Activated CD4-positive, alpha-beta T cell treated with anti-CD3 and anti-CD28 coated beads, Interleukin-10, Interleukin-2, amounts not matched to agents 100 ng/mL and 50 ng/mL, durations not matched to agents 16 hours and 8 hours (primary cell): ENCODE measurements at regions not wholly inside any gene's neighbourhood (a gene's known extent, or its start where the extent isn't known, plus 50 kb on each side); places are given as distances from the start of the nearest gene placed in this dataset.
"Not testable (repeated sequence)": the region's sequence is repeated elsewhere in the genome, so short reads cannot be mapped to it uniquely, and the experiment has no call there.

ENCODE experiments used
- DNase-seq: peaks from one replicate; pipeline ENCODE4 v3.0.0-alpha.2; 2020

- no peak for DNase-seq
Observed at GRCh38 chr5:118146824-118147223, 841.5 kb downstream of the DTWD2 start.

GRCh38 chr5:118144540-118144939 lies 843.8 kb downstream of the DTWD2 start:
- no peak for DNase-seq

- DNase-seq, result no peak
Observed at GRCh38 chr5:118139361-118139760, 849.0 kb downstream of the DTWD2 start.

GRCh38 chr5:118126159-118126558 lies 862.2 kb downstream of the DTWD2 start:
- DNase-seq, result peak; percentile 27

GRCh38 chr5:118125687-118126086 lies 862.7 kb downstream of the DTWD2 start:
- DNase-seq, result no peak

DNA sequence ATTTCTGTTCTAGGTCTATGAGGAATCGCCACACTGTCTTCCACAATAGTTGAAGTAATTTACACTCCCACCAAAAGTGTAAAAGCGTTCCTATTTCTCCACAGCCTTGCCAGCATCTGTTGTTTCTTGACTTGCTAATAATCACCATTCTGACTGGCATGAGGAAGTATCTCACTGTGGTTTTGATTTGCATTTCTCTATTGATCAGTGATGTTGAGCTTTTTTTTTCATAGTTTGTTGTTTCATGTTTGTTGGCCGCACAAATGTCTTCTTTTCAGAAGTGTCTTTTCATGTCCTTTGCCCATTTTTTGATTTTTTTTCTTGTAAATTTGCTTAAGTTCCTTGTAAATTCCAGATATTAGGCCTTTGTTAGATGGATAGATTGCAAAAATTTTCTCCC lies 867.1 kb downstream of the DTWD2 start:
- DNase-seq, result no peak

DNA sequence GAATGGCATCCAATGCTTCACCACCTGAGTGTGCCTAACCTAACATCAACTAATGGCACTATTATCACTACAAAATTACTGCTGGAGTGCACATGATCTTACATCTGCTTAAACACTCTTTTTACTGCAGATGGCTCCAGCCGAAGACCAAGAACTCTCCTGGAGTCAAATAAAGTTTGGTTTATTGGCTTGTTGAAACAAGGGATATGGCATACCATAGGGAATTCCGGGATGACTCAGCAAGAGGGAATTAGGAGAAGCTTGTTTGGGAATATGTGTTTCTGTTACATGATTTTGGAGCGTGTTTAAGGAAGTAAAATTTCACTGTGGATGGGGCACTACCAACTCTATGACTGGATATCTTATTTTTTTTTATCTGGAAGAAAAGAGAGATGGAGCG lies 872.6 kb downstream of the DTWD2 start:
- no peak for DNase-seq

- no peak for DNase-seq
Observed at GRCh38 chr5:118111956-118112355, 876.4 kb downstream of the DTWD2 start.

- not testable (repeated sequence) for DNase-seq
Observed at GRCh38 chr5:118107246-118107645, 881.1 kb downstream of the DTWD2 start.

GRCh38 chr5:118098716-118099115 lies 889.6 kb downstream of the DTWD2 start:
- DNase-seq, result no peak

DNA sequence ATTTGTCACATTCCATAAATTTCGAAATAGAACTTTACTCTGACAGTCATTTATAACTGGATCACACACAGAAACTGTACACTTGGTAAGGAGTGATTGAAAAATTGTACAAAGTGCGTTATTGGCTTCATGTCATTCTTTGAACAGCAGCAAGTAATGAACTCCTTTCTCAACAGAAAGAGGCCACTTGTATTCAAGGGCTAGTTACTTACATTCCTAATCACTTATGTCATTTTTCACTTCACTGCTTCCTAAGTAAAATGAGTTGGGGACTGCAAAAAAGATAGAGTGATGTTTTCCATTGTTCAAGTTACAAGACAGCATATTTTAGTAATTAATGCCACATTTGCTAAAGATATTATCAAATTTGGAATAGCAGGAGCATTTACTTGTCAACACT lies 893.2 kb downstream of the DTWD2 start:
- DNase-seq, result no peak

DNA sequence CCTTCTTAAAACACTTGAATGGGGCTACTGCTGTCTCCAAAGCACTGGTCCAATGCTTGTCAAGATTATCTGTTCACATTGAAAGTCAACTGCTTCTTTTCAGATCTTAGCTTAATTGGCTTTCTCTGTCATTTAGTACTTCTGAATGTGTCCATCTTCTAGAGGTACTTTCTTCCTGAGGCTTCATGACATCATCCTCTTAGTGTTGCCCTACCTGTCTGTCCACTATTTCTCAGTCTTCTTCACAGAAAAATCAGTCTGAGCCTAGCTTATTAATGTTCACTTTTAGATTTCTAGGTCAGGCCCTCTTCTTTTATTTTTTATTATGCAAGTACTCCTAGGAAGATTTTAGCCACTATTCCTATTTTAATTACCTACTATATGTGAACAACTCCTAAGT lies 899.9 kb downstream of the DTWD2 start:
- DNase-seq, result no peak

- no peak for DNase-seq
Observed at GRCh38 chr5:118076490-118076889, 911.9 kb downstream of the DTWD2 start.

- no peak for DNase-seq
Observed at GRCh38 chr5:118070041-118070440, 918.3 kb downstream of the DTWD2 start.

- DNase-seq, result no peak
Observed at GRCh38 chr5:118069452-118069851, 918.9 kb downstream of the DTWD2 start.

- no peak for DNase-seq
Observed at GRCh38 chr5:118068886-118069285, 919.5 kb downstream of the DTWD2 start.

DNA sequence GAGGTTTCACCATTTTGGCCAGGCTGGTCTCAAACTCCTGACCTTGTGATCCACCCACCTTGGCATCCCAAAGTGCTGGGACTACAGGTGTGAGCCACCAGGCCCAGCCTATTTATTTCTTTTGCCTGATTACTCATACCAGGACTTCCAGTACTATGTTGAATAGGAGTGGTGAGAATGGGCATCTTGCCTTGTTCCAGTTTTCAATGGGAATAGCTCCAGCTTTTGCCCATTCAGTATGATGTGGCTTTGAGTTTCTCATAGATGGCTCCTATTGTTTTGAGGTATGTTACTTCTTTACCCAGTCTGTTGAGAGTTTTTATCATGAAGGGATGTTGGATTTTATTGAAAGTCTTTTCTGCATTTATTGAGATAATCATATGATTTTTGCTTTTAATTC lies 924.5 kb downstream of the DTWD2 start:
- not testable (repeated sequence) for DNase-seq

GRCh38 chr5:118060833-118061232 lies 927.5 kb downstream of the DTWD2 start:
- no peak for DNase-seq

DNA sequence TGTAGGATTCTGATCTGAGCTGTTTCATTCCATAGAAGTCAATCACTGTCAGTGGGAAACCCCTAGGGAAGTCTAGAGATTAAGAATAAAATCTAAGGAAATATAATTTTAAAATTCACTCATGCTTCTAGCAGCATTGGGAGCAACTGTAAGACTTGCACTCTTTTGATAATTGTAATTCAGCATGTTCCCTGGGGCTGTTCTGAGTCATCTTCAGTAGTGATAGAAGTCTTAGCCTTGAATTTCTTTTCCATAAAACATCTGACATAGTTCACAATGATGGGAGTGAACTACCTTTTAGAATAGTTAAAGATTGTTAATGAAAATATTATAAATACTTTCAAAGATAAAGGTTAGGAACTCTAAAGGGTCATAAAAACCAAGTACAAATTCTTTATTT lies 935.8 kb downstream of the DTWD2 start:
- no peak for DNase-seq

- no peak for DNase-seq
Observed at GRCh38 chr5:118044169-118044568, 944.2 kb downstream of the DTWD2 start.

GRCh38 chr5:118043531-118043930 lies 944.8 kb downstream of the DTWD2 start:
- DNase-seq, result no peak

DNA sequence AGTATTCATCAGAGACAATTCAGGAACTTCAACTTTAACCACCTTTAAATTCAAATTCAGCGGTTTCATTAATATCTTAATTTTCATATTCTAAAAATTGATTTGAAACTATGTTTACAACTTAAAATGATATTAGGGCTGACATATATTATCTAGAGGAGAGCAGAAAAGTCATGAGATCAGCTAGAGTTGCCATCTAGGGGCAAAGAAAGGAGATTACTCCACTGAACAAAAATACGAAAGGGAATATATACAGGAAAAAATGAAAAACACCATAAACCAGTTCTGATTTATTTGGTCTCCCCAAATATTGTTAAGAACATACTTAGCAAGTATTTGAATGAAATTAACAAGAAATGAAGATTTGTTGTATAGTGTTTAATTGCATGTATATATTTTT lies 946.3 kb downstream of the DTWD2 start:
- DNase-seq, result no peak

- no peak for DNase-seq
Observed at GRCh38 chr5:118040496-118040895, 947.9 kb downstream of the DTWD2 start.

- no peak for DNase-seq
Observed at GRCh38 chr5:118033686-118034338, 954.5 kb downstream of the DTWD2 start.

GRCh38 chr5:118029807-118030206 lies 958.5 kb downstream of the DTWD2 start:
- no peak for DNase-seq

GRCh38 chr5:118022062-118022461 lies 966.3 kb downstream of the DTWD2 start:
- DNase-seq, result no peak
